GM13976 (cell line): ENCODE measurements at regions not wholly inside any gene's neighbourhood (a gene's known extent, or its start where the extent isn't known, plus 50 kb on each side); places are given as distances from the start of the nearest gene placed in this dataset.
A peak's percentile ranks its signal among the peaks of the same experiment; 100 is the strongest.

Experiments
- DNase-seq: peaks from one replicate; pipeline ENCODE4 v3.0.0; 2012; ENCODE audit warnings: low spot score
- in situ Hi-C: fragments of 300-500 bp; cut with MboI; formaldehyde crosslinking; loops from one replicate; pipeline ENCODE4 v1.12.0; 2022; ENCODE audit warnings: low sequenced_read_pairs, mixed read lengths, inconsistent platforms; ENCODE audit not compliant: unreplicated experiment
- TF ChIP-seq, protein P1 (sequence below): IDR thresholded peaks from 2 replicates; pipeline ENCODE4 v1.5.1; 2012; ENCODE audit warnings: borderline replicate concordance, mild to moderate bottlenecking; ENCODE audit not compliant: insufficient read depth; ENCODE audit errors: extremely low read depth, missing control alignments, control extremely low read depth

- TF ChIP-seq, protein P1, sequence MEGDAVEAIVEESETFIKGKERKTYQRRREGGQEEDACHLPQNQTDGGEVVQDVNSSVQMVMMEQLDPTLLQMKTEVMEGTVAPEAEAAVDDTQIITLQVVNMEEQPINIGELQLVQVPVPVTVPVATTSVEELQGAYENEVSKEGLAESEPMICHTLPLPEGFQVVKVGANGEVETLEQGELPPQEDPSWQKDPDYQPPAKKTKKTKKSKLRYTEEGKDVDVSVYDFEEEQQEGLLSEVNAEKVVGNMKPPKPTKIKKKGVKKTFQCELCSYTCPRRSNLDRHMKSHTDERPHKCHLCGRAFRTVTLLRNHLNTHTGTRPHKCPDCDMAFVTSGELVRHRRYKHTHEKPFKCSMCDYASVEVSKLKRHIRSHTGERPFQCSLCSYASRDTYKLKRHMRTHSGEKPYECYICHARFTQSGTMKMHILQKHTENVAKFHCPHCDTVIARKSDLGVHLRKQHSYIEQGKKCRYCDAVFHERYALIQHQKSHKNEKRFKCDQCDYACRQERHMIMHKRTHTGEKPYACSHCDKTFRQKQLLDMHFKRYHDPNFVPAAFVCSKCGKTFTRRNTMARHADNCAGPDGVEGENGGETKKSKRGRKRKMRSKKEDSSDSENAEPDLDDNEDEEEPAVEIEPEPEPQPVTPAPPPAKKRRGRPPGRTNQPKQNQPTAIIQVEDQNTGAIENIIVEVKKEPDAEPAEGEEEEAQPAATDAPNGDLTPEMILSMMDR, result no peak
- in situ Hi-C loops, result loop anchor here (10.0 kb wide), 1 partner anchor 494 kb away; the partner anchor contains the start of gene FOXC2
- no peak for DNase-seq
These were observed 258.4 kb downstream of the C16orf95 start for GRCh38 chr16:87058728-87059250.

DNA sequence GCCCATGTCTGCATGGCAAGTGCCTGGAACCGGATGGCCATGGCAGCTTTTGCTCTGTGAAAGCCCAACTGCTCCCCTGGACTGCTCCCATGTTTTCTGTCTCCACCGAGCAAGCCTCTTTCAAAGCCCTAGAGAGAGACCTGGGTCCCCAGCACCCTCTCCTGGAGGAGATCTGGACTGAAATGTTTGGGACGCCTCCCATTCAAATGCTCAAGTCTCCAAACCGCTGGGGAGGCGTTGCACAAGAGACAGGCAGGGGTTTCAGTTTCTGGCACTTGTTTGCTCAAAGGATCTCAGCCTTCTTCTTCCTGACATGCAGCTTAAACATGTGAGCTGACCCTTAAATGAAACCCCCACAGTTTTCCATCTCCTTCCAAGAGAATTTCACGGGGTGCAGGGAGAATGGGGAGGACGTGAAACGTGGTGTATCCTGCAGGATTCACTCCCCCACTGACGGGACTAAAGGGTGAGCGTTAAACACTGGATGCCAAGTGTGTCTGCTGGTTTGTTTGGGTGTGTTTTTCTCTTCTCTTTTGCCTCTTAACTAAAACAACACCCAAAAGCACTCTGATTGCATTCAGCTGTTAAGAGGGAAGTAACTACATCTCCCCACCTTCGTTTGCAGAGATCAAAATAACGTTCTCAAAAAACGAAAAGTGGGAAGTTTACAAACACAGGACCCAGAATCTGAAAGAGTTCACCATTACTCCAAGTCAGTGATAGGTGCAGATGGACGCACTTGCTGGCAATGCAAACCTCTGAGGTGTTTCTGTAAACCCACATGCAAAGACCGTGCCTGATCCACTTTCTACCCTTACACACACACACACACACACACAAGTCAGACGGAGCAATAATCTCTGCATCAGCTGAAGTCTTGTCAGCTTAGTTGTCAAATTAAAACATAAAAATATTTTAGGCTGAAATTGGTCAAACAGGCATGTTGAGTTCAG lies 256.9 kb downstream of the C16orf95 start:
- DNase-seq, result no peak
- TF ChIP-seq, protein P1, result no peak
- in situ Hi-C loops, result no loop called here

DNA sequence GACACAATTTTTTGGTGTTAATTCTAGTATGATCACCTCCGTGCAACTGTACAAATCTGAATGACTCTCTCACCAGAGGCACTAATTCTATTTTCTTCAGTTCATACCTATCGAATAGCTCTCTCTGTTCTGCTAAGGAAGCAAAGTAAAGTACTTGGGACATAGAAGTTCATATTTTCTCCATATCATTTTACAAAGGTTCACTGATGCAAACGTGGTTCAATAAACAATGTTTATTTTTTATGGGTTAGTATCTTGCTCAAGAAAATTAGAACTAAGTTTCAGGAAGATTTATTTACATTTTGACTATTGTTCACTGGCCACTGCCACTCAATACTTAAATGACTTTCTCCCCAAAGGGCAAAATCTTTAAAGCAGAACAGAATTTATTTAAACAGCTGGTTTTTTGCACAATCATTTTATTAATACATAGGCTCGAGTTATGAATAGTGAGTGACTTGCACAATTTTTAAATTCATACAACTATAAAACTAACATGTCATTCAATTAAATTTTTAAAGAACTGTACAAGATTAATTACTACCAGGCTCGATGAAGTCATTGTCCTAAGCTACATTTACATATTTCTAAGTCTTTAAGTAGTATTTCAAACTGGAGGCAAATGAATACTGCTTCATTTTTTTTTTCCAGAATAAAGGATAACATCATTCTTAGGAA lies 255.8 kb downstream of the C16orf95 start:
- DNase-seq, result no peak
- in situ Hi-C loops, result no loop called here

GRCh38 chr16:87062569-87063442 lies 254.4 kb downstream of the C16orf95 start:
- TF ChIP-seq, protein P1, result peak; percentile 66
- in situ Hi-C loops, result no loop called here
- DNase-seq, result peak; percentile 87

More for the DNA sequence above, 255.8 kb downstream of the C16orf95 start:
- TF ChIP-seq, protein P1, result no peak

DNA sequence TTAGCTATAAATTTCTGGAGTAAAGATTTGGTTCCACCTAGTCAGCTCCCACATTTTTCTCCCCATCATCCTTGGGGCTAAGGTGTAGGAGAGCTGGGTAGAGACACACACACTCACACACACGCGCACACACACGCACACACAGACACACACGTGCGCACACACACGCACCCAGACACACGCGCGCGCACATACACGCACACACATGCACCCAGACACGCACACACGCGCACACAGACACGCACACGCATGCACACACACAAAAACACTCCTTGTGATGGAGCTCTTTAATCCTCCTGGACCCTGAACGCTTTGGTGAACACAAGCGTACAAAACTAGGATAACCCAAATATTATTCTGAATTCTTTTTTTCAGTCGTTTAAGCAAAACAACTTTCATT lies 253.6 kb downstream of the C16orf95 start:
- in situ Hi-C loops, result no loop called here
- TF ChIP-seq, protein P1, result no peak
- DNase-seq, result no peak

DNA sequence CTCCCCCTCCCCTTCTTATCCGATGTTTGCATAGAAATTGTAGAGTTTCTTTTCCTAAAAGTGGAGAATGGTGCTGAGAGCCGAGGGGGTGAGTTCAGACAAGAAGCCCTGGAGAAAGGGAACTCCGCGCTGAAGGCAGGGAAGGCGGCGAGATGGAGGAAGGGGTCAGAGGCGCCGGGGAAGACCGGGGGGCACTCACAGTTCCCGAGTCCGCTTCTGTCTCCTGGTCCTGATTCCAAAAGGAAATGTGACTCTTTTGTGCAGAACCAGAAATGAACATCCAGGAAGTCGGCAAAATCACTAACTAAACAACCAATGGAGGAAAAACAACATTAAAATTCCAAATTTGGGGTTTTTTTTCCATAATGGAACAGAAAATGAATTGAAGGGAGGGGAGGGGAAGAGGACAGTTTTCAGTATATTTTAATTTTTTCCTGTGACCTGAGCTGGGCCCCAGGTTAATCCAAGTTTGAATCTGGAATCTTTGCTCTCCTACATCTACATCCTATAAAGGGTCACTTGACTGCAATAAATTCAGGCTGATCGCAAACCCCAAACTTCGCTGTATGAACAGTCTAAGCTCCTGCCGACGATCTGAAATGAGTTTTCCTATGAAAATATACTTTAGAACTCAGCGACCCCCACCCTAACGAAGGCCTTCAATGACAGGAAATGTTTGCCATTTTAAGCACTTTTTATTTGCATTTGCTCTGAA lies 252.3 kb downstream of the C16orf95 start:
- DNase-seq, result no peak
- TF ChIP-seq, protein P1, result no peak
- in situ Hi-C loops, result no loop called here
